HG03108 (cell line): ENCODE measurements at regions not wholly inside any gene's neighbourhood (a gene's known extent, or its start where the extent isn't known, plus 50 kb on each side); places are given as distances from the start of the nearest gene placed in this dataset.

Source experiments
- ATAC-seq: cut with Tn5 transposase; IDR thresholded peaks from one replicate; pipeline ENCODE4 v1.9.1; 2021; ENCODE audit warnings: moderate library complexity; ENCODE audit not compliant: unreplicated experiment

DNA sequence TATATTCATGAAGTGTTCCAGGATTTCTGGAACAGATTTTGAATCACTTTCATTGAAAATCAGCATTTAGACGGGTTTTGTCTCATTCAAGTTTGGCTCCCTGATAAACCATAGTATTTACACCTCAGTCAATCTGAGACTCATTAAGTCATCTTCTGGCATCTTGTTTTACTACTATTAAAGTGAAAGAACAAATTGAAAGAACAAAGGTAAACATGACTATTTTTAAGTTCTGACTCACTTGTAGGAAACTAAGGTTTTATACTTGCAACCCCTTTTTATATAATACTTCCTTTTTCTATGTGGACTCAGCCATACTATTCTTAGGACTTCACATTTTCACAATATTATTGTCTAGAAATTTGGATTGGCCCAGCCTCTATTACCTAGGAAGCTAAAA is 854.4 kb downstream of the SQOR start:
- no peak for ATAC-seq

DNA sequence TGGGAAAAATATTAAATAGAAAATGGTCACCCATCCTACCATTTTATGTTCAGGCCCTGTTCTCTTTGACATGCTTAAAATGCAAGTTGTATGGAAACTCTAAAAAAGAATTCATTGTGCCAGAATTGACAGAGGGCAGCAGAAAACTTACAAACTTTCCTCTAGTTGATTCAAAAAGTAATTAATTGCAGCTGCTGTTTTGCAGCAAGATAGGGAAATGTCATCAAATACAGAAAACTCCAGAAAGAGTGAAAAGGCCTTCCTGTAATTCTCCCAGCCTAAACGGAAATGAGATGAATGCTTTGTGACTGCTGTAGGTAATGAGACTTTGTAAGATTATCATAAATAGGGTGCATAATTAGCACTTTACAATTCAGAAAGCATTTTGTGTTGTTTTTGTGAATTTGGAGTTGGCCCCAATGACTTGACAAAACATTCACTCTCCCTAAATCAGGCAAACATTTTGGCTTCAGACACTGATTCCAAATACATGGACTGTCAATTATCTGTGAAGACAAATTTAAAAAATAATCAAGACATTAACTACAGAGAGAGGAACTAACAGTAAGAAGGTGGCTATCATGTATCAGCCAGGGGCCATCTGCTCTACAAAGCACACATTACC is 861.8 kb downstream of the SQOR start:
- no peak for ATAC-seq

DNA sequence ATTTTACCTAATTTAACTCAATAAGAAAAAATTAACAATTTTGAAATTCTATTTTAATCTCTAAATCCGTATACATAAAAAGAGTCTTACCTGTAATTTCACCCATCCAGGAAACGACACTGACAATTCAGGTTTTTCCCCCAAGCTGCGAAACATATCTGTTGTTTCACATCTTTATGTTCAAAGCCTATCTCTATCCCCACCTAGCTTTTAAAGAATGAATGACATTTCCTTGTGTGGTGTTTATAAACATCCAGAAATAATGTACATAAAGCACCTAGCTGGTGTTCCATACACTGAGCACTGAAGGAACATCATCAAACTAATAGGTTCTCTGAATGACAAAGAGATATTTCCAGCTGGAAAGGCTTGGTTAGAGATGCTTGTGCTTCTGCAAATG is 867.8 kb downstream of the SQOR start:
- no peak for ATAC-seq

DNA sequence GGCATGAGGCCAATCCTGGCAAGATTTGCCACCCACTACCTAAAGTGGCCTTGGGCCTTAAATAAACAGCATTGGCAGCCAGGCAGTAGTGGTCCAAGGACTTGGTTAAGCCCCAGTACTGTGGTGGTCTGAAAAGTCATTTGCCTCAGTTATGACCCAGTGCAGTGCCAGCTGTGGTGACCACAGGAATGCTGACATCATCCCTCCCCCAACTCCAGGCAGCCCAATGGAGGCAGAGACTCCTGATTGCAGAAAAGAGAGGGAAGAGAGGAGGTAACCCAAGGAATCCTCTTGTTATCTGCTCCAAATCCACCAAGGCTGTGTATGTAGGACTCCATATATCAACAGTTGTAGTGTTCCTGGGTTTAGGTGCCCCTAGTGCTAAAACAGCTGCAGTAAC is 883.6 kb downstream of the SQOR start:
- no peak for ATAC-seq

DNA sequence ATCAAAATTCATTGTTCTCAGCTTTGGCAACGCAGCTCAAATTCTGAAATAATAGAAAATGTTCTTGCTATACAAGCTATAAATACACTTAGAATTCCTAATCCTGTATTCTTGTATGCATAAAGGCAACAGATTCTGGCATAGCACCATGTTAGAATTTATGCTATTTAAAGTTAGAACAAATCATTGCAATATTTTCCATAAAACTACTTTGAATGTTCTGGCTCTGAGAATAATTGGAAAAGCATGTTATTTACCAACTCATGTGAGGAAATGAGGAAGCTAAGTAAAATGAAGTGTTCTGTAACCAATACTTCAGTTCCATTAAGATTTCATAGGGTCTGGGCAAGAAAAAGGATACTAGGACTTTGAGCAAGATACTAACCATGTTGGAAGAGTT is 888.9 kb downstream of the SQOR start:
- no peak for ATAC-seq

DNA sequence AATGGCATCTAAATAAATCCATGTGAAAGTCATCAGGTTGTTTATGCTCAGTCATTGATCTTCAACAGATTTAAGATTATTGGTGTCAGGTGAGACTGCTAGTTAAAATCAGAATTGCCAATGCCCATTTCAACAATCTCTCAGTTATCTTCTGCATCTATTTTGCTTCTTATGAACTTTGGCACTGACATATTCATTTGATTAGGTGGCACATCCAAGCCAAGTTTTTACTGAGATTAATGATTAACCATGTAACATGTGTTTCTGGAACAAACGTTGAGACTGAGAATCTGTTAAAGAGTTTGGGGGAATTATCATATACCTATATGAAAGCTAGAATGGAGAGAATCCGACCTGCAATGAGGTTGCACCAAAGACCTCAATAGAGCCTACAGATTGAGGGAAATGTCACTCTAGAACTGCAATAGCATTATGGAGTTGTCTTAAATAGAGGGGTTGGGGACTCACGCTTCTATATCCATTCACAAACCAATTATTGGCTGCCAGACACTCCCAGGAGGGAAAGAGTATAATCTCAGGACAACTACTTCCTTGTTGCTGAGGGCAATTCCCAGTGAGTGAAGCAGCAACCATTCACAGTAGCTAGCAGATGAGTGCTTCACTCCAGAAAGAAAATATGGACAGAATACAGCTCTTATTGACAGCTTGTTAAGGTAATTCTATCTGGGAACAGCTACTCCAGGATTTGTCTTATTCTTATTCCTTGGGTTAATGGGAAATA is 891.3 kb downstream of the SQOR start:
- ATAC-seq: no peak

DNA sequence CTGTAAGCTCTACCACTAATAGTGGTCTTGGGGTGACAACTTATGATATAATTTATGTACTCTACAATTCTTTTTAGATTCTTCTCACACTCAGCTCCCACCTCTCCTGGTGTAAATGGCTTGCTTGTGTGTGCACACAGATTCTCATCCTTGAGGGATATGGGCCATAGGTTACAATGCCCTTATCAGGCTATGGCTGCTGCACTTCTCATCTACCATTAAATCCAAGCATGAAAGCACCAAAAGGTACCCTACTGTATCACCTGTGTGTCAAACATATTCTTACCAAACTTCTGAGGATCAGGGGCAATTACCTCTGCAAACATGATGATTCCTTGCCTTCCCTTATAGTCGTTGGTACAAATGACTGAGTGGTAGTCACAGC is 891.9 kb downstream of the SQOR start:
- ATAC-seq: no peak

DNA sequence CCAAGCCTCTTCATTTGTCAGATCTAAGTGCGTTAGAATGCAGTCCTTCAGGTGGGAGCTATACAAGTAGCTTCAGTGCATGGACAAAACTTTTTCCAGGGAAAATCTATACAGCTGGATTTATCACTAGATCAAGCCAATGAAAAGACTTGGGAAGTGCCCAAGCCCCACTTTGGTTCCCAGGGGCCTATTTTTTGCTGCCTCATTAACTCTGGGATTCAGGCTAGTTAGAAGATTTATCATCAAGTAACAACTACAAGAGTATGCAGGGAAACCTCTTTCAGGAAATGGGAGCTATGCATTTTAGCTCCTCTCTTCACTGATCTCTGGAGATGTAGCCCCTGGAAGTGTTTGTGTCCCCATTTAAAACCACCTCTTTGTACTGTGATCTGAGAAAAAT is 908.8 kb downstream of the SQOR start:
- ATAC-seq: no peak

DNA sequence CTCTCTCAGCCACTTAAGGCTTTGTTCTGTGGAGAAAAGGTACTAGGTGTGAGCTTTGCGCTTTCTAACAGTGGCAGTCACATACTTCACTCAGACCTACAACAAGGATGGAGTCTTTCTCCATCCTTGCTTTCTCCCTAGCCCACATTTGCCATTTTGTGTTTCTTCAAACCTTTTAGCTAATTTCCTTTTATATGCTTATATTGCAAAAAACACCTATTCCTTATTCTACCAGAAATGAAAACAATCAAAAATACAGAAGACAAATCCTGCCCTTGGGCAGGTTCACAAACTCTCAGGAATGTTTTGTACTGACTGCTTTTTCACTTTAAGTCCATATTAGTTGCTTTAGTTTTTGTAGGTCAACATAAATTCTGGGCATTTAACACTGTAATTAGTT is 914.2 kb downstream of the SQOR start:
- ATAC-seq: no peak

DNA sequence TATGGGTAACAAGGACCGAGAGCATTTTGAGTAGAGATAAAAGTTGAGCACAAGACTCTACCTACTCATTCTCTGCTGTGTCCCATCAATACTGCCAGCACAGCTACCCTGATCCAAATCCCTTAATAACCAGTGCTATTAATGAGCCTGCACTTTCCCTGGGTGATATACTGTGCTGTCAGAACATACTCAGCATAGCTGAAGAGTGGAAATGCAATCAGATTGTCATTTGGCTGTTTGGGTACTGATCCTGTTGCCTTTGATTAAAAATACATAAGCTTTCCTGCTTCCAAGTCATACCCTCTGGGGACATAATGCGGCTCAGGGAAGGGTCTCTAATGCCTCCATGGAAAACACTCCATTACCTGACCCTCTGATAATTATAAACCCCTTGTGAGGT is 917.5 kb downstream of the SQOR start:
- no peak for ATAC-seq

DNA sequence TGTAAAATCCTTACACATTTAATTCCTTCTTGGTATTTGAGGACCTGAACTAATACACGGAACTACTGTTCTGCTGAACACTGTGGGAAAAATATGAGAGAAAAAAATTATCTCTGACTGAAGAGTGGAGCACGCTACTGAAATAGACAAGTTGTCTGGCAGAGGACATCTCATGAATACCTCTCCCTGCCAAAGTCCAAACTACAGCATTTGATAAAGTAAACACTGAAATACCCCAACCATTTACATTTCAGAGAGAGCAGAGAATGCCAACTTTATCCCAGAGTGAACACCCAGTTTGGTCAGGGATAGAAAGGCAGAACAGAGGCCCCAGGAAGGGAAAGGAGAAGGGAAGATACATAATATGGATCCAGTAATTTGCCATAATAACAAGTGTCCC is 920.7 kb downstream of the SQOR start:
- no peak for ATAC-seq

DNA sequence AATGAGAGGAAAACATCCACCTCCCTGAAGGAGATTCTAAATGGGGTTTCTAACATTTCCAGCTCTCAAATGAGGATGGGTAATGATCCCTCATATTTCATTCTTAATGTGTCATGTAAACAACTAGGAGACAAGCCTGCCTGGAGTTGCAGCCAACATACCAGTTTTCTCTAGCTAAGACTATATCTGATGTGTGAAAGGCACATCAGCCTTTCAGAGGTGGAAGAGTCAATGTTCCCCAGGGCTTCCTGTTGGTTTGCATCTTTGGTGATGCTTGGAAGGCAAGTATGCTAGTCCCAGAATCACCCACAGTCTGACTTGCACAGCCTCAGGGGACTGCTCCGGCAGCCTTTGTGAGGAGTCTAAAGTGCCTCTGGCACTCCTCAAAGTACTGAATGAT is 921.2 kb downstream of the SQOR start:
- ATAC-seq: no peak

DNA sequence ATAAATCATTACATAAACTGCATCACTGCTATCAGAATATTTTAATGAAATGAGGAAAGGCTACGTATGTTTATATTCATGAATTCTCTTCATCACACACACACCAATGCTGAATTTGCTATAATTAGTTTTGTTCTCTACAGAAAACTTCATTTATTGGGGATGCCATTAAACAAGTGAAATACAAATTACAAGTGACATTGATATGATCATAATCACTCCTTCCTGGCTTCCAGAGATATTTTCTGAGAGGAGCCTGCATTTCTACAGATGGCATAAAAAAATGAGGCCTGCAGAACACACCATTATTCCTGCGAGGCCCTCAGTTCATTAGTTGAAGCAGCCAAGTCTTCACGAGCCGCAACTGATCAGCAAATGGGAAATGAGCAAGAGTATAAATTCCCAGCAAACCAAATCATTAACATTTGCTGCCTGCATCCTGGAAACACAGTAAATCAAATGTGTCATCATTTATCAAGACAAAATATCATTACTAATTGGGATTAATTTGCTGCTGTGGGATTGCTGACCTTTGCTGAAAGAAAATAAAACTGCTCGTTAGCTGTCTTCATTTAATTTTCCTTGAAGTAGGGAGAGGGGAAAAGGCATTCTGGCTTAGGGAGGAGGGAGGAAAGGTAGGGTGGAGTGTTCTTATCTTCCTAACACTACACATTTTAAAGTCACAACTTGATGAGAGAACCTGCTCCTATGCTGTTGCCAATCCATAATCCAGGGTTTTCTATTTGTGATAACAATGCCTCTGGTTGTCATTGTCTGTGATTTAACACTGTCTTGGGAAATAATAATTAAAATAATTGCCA is 921.9 kb downstream of the SQOR start:
- ATAC-seq: no peak

DNA sequence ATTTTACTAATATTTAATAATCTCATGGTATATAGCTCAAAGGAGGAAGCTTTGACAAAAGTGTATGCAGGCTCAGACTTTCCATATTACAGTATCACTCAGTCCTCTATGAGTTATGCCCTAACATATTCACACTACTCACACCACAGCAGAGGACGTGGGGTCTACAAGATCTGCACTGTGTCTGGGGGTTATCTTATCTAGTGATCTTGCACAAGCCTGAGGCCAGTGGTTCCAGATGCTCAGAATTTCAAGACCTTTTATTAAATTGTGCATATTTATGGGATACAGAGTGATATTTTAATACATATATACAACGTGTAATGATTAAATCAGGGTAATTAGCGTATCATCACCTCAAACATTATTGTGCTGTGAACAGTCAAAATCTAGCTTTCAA is 933.1 kb downstream of the SQOR start:
- ATAC-seq: no peak

DNA sequence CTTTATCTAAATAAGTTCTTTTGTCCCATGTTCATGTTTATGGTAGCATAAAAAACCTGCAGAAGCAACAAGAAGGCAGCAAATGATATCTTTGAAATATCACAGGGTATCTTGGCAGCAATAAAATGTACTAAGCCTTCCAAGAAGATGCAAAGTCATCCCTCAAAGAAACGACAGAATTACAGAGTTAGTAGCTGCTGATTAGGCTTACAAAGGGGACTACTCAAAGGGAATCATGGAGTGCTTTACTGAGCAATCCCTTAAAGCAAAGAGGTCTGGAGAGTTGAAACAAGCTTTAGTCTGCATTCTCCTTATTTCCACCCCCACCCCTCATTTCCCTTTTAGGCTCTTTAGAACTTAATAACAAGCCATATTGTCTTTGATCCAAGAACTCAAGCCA is 935.0 kb downstream of the SQOR start:
- ATAC-seq: no peak

DNA sequence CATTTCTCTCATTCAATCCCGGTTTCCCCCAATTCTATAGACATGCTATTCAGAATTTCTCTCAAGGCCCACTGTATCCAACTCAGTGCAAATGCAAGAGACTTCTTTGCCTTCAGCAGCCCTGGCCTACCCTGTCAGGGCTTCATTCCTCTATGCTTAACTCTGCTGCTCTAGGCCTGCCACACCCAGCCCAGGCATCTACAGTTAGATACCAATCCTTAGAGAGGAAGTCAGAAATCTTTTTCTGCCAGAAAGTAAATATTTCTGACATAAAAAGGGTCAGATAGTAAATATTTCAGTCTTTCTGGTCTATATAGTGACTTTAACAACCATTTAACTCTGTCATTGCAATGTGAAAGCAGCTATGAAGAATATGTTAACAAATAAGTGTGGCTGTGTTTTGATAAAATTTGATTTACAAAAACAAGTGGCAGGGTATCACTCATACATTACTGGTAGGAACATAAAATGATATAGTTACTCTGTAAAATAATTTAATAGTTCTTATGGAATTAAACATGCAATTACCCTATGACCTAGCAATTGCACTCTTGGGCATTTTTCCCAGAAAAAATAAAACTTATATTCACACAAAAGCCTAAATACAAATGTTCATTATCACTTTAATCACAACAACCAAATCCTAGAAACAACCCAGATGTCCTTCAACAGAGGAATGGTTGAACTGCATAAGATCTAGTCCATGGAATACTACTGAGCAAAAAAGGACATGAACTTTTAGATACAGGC is 942.0 kb downstream of the SQOR start:
- ATAC-seq: no peak

DNA sequence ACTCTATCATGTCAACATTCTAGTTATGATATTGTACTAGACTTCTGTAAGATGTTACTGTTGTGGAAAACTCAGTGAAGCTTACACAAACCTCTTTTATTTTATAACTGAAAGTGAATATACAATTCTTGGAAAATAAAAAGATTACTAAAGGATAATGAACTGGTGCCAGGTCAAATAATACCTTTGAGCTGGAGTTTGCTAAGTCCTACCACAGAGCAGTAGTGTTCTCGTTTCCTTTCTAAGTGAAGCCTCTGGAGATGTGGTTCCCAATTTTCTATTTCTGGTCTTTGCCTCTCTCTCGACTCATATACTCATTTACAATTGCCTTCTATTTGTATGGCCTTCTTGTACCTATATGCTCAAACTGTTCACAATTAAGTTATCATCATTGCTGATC is 942.9 kb downstream of the SQOR start:
- no peak for ATAC-seq

DNA sequence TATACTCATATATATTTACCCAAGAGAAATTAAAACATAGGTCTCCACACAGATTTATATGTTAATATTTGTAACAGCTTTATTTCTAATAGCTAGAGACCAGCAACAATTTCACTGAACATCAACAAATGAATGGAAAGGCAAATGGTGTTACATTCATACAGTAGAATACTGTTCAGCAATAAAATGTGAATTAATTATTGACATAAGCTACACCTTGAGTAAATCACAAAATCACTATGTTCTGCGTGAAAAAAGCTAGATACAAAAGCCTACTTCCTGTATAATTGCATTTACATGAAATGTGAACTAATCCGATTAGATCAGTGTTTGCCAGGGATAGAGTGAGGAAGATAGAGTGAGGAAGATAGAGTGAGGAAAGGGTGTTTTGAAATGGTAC is 945.7 kb downstream of the SQOR start:
- ATAC-seq: no peak

DNA sequence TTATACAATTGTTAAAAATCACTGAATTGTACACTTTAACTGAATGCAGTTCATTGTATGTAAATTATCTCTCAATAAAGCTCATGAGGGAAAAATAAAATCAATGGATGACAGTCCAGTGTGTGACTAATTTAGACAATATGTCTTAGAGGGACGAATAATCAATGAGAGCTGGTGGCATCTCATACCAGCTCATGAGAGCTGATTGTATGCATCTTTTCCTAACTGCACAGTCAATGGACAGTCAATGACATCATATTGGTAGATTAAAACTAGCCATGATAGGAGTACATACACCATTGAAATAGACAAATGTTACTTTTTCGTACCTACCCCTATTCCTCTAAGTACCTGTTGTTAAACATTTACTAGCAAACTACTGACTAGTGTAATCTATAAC is 946.1 kb downstream of the SQOR start:
- ATAC-seq: no peak

DNA sequence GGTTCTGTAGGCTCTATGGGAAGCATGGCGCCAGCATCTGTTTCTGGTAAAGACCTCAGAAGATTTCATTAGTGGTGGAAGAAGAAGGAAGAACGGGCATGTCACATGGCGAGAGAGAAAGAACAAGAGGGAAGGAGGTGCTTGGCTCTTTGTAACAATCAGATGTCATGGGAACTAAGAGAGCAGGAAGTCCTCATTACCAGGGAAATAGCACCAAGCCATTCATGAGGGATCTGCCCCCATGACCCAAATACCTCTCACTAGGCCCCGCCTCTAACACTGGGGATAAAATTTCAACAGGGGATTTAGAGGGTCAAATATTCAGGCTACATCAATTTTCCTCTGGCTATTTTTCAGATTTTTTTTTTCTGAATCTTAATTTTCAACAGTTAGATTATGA is 954.3 kb downstream of the SQOR start:
- ATAC-seq: no peak

DNA sequence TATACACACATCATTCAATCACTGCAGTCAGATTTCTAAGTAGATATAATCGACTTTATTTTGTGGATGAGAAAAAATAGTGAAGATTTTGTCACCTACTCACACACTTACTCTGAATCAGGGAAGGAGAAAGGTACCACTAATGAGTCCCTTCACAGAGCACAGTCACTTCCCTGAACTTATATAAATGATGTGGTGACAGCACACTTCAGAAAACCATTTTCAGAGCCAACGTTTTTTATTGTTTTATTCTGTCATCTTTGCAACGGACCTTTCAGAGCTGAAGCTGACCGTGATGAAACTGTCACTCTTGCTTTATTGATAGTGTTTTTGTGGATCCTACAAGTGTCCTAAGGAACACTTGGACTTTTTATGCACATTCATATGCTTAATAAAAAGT is 956.6 kb downstream of the SQOR start:
- no peak for ATAC-seq

DNA sequence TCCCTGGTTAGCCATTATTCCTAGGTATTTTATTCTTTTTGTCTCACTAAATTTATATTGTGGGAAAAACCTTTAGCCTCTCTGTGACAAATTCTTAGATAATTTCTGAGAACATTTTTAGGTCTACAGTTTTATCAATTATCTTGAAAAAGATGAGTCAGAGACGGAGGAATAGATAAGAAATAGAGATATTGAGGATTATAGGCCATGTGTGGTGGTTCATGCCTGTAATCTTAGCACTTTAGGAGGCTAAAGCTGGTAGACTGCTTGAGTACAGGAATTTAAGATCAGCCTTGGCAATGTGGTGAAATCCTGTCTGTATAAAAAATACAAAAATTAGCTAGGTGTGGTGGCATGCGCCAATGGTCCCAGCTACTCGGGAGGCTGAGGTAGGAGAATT is 960.2 kb downstream of the SQOR start:
- ATAC-seq: no peak
